Fibroblast of the aortic adventitia (primary cell): ENCODE measurements at regions not wholly inside any gene's neighbourhood (a gene's known extent, or its start where the extent isn't known, plus 50 kb on each side); places are given as distances from the start of the nearest gene placed in this dataset.
A peak's percentile ranks its signal among the peaks of the same experiment; 100 is the strongest.
"Not testable (repeated sequence)": the region's sequence is repeated elsewhere in the genome, so short reads cannot be mapped to it uniquely, and the experiment has no call there.

Source experiments
- DNase-seq: peaks from one replicate; pipeline ENCODE4 v3.0.0-alpha.2; 2010; ENCODE audit warnings: low read depth
- H3K4me3 ChIP-seq: 2 replicates; pipeline ENCODE4 v1.5.1; 2011; ENCODE audit warnings: low read depth, mild to moderate bottlenecking, control low read depth, low read length, moderate library complexity
- TF ChIP-seq, protein P1 (sequence below): IDR thresholded peaks from 2 replicates; pipeline ENCODE4 v1.5.1; 2011; ENCODE audit warnings: mild to moderate bottlenecking, low read length, control low read depth, inconsistent platforms; ENCODE audit not compliant: insufficient read depth

- H3K4me3 ChIP-seq = no peak overlapping the region
- TF ChIP-seq, protein P1, sequence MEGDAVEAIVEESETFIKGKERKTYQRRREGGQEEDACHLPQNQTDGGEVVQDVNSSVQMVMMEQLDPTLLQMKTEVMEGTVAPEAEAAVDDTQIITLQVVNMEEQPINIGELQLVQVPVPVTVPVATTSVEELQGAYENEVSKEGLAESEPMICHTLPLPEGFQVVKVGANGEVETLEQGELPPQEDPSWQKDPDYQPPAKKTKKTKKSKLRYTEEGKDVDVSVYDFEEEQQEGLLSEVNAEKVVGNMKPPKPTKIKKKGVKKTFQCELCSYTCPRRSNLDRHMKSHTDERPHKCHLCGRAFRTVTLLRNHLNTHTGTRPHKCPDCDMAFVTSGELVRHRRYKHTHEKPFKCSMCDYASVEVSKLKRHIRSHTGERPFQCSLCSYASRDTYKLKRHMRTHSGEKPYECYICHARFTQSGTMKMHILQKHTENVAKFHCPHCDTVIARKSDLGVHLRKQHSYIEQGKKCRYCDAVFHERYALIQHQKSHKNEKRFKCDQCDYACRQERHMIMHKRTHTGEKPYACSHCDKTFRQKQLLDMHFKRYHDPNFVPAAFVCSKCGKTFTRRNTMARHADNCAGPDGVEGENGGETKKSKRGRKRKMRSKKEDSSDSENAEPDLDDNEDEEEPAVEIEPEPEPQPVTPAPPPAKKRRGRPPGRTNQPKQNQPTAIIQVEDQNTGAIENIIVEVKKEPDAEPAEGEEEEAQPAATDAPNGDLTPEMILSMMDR = no peak
- no peak for DNase-seq
Observed at GRCh38 chr2:216758256-216759155, 63.2 kb upstream of the IGFBP5 start.

GRCh38 chr2:216757532-216757931 is 62.2 kb upstream of the IGFBP5 start:
- no peak for DNase-seq
- TF ChIP-seq, protein P1 = no peak

DNA sequence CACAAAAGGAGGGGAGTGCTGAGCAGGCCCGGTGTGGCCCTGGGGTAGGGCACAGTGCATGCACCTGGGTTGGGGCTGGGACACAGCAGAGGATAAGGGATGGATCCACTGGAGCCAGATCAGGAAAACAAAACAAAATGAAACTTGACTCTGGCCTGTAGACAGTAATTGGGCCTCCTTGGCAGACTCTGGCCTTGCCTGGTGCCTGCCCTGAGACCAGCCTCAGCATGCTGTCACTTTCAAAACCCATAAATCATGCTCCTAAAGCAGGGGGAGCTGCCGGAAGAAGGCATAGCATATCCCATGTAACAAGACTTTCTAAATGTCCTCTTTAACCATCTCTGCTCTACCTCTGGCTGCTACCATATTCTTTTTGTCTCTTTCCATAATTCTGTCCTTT is 61.1 kb upstream of the IGFBP5 start:
- TF ChIP-seq, protein P1 = no peak
- no peak for DNase-seq
- no peak overlapping the region for H3K4me3 ChIP-seq

More at GRCh38 chr2:216757532-216757931, 62.2 kb upstream of the IGFBP5 start:
- no peak overlapping the region for H3K4me3 ChIP-seq

DNA sequence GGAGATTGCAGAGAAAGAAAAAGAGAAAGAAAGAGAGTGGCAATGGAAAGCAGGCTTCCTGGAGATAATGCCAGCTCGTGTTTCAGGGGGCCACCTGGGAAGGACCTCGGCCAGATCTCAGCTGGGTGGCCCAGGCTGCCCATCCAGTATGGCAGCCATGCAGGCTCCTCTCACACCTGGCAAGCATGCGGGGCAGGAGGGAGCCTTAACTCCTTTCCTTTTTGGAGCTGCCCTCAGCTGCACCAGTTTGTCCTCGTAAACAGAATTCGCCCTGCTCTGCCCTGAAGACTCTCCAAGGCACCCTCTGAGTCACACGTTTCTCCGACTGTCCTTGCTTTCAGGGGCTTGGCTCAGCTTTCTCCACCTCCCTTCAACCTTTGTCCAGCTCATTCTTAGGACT is 59.5 kb upstream of the IGFBP5 start:
- no peak overlapping the region for H3K4me3 ChIP-seq
- TF ChIP-seq, protein P1 = no peak
- DNase-seq = no peak

- no peak overlapping the region for H3K4me3 ChIP-seq
- no peak for DNase-seq
- TF ChIP-seq, protein P1 = no peak
Observed at GRCh38 chr2:216754336-216754735, 59.0 kb upstream of the IGFBP5 start.

DNA sequence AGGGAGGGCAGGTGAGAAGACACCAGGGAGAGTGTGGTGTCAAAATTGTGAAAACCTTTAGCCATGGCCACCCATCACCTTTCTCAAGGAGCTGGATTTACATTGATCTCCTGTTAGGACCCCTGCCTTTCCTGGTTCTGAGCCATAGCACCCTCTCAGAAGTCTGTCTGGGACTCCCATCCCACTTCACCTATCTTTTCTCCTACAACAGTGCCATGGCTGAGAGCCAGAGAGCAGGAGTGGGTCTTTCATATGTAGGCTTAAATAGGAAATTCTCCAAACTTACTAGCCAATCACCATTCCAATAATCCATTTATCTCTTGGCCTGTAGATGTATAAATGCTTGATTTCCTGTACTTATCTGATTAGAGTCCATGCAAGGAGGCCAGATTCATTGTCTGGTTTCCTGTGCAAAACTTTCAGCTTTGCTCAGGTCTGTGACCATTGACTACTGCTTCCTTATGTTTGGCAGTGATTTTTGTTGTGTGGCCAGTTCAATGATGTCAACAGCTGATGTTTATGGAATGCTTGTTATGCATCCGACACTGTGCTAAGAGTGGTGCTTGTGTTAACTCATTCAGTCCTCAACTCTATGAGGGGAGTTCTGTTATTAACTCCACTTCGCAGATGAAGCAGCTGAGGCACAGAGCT is 57.6 kb upstream of the IGFBP5 start:
- TF ChIP-seq, protein P1 = no peak
- H3K4me3 ChIP-seq = no peak overlapping the region
- DNase-seq = peak; percentile 55

GRCh38 chr2:216750750-216751149 is 55.4 kb upstream of the IGFBP5 start:
- not testable (repeated sequence) for DNase-seq, H3K4me3 ChIP-seq

- DNase-seq, H3K4me3 ChIP-seq: not testable (repeated sequence)
Observed at GRCh38 chr2:216746268-216746667, 50.9 kb upstream of the IGFBP5 start.
